ENCODE measurements at regions not wholly inside any gene's neighbourhood (a gene's known extent, or its start where the extent isn't known, plus 50 kb on each side); places are given as distances from the start of the nearest gene placed in this dataset.

- TF ChIP-seq REST (IDR thresholded peaks at IDR 0.05) (no peak), USF2 (IDR thresholded peaks at IDR 0.05) (no peak)
These were observed 333.3 kb upstream of the GRIA1 start for GRCh38 chr5:153157156-153157555.
